ENCODE measurements at regions not wholly inside any gene's neighbourhood (a gene's known extent, or its start where the extent isn't known, plus 50 kb on each side); places are given as distances from the start of the nearest gene placed in this dataset.
"Not testable (repeated sequence)": the region's sequence is repeated elsewhere in the genome, so short reads cannot be mapped to it uniquely, and the experiment has no call there.

- WGBS, 2 donors (ENCODE audit: extremely low coverage in 2 of 2, insufficient read length in 2 of 2, insufficient replicate concordance in 1 of 2): no CpG with 5 or more reads among the region's 3 CpGs
- Histone ChIP-seq H3K4me3 (ENCODE audit: low read length in 2 of 2) (no peak overlapping the region), H4K91ac (ENCODE audit: low read depth, low read length, poor library complexity) (no peak overlapping the region), H3K4me2 (ENCODE audit: insufficient read depth, low read length, poor library complexity, severe bottlenecking) (no peak overlapping the region), H3K14ac (ENCODE audit: low read length) (no peak overlapping the region), H2AK5ac (ENCODE audit: low read depth, low read length) (no peak overlapping the region), H3K27ac (replicated peaks; ENCODE audit: low read length) (no peak overlapping the region), H3K36me3 (replicated peaks in 1 of 2; ENCODE audit: control insufficient read depth in 2 of 2, insufficient read depth in 2 of 2, low read length in 2 of 2) (no peaks in the 10 kb centered on the region), H2BK15ac (ENCODE audit: low read length) (no peak overlapping the region), H3K18ac (ENCODE audit: low read length) (no peak overlapping the region), H3K79me1 (ENCODE audit: low read depth, low read length) (no peaks in the 10 kb centered on the region), H3K4ac (ENCODE audit: low read length) (no peak overlapping the region), H4K8ac (ENCODE audit: low read depth, low read length) (no peak overlapping the region), H3K27me3 (ENCODE audit: control insufficient read depth in 3 of 3, insufficient read depth in 3 of 3, low read depth in 1 of 3, low read length in 3 of 3) (no peaks in the 10 kb centered on the region), H3K9ac (ENCODE audit: low read depth, low read length, poor library complexity) (no peak overlapping the region), H2BK5ac (ENCODE audit: low read length) (no peak overlapping the region), H3K4me1 (ENCODE audit: control insufficient read depth in 2 of 2, insufficient read depth in 1 of 2, low read depth in 1 of 2, low read length in 2 of 2) (no peaks in the 10 kb centered on the region), H3K9me3 (replicated peaks in 1 of 2; ENCODE audit: control insufficient read depth in 2 of 2, insufficient read depth in 1 of 2, low read depth in 1 of 2, low read length in 2 of 2) (no peaks in the 10 kb centered on the region), H3K23ac (ENCODE audit: low read depth, low read length, poor library complexity) (no peak overlapping the region), H2AFZ (ENCODE audit: low read length) (no peak overlapping the region), H2BK12ac (ENCODE audit: low read length) (no peak overlapping the region), H2BK120ac (ENCODE audit: low read depth, low read length) (no peak overlapping the region)
- DNase-seq (ENCODE audit: low spot score): no peak
Measured at GRCh38 chr5:101531026-101531425, 627.9 kb upstream of the ST8SIA4 start.

GRCh38 chr5:101529094-101529493 lies 626.0 kb upstream of the ST8SIA4 start:
- H3K9ac ChIP-seq (ENCODE audit: low read depth, low read length, poor library complexity); H2AK5ac ChIP-seq (ENCODE audit: low read depth, low read length); H3K27ac ChIP-seq (replicated peaks; ENCODE audit: low read length); H2BK5ac ChIP-seq (ENCODE audit: low read length); H3K9me3 ChIP-seq (replicated peaks in 1 of 2; ENCODE audit: control insufficient read depth in 2 of 2, insufficient read depth in 1 of 2, low read depth in 1 of 2, low read length in 2 of 2); H3K4me1 ChIP-seq (ENCODE audit: control insufficient read depth in 2 of 2, insufficient read depth in 1 of 2, low read depth in 1 of 2, low read length in 2 of 2); H3K23ac ChIP-seq (ENCODE audit: low read depth, low read length, poor library complexity); H3K36me3 ChIP-seq (replicated peaks in 1 of 2; ENCODE audit: control insufficient read depth in 2 of 2, insufficient read depth in 2 of 2, low read length in 2 of 2); H3K4me3 ChIP-seq (ENCODE audit: low read length in 2 of 2); H2AFZ ChIP-seq (ENCODE audit: low read length); H3K14ac ChIP-seq (ENCODE audit: low read length); H3K79me1 ChIP-seq (ENCODE audit: low read depth, low read length); H2BK12ac ChIP-seq (ENCODE audit: low read length); H3K4ac ChIP-seq (ENCODE audit: low read length); H4K91ac ChIP-seq (ENCODE audit: low read depth, low read length, poor library complexity); H4K8ac ChIP-seq (ENCODE audit: low read depth, low read length); H2BK120ac ChIP-seq (ENCODE audit: low read depth, low read length); H3K4me2 ChIP-seq (ENCODE audit: insufficient read depth, low read length, poor library complexity, severe bottlenecking); H2BK15ac ChIP-seq (ENCODE audit: low read length); H3K27me3 ChIP-seq (ENCODE audit: control insufficient read depth in 3 of 3, insufficient read depth in 3 of 3, low read depth in 1 of 3, low read length in 3 of 3); H3K18ac ChIP-seq (ENCODE audit: low read length); DNase-seq (ENCODE audit: low spot score): not testable (repeated sequence)
- no CpG with 5 or more reads among the region's 8 CpGs for WGBS, 2 donors (ENCODE audit: extremely low coverage in 2 of 2, insufficient read length in 2 of 2, insufficient replicate concordance in 1 of 2)

GRCh38 chr5:101520417-101520816 lies 617.3 kb upstream of the ST8SIA4 start:
- Histone ChIP-seq H3K4me2 (ENCODE audit: insufficient read depth, low read length, poor library complexity, severe bottlenecking) (no peak overlapping the region), H3K14ac (ENCODE audit: low read length) (no peak overlapping the region), H3K4ac (ENCODE audit: low read length) (no peak overlapping the region), H3K9me3 (replicated peaks in 1 of 2; ENCODE audit: control insufficient read depth in 2 of 2, insufficient read depth in 1 of 2, low read depth in 1 of 2, low read length in 2 of 2) (peaks cover 0 to 4% of the 10 kb centered on the region in 2 donors), H2BK12ac (ENCODE audit: low read length) (no peak overlapping the region), H3K4me3 (ENCODE audit: low read length in 2 of 2) (no peak overlapping the region), H2AFZ (ENCODE audit: low read length) (no peak overlapping the region), H3K4me1 (ENCODE audit: control insufficient read depth in 2 of 2, insufficient read depth in 1 of 2, low read depth in 1 of 2, low read length in 2 of 2) (no peaks in the 10 kb centered on the region), H2BK120ac (ENCODE audit: low read depth, low read length) (no peak overlapping the region), H3K36me3 (replicated peaks in 1 of 2; ENCODE audit: control insufficient read depth in 2 of 2, insufficient read depth in 2 of 2, low read length in 2 of 2) (no peaks in the 10 kb centered on the region), H2AK5ac (ENCODE audit: low read depth, low read length) (no peak overlapping the region), H3K18ac (ENCODE audit: low read length) (no peak overlapping the region), H4K8ac (ENCODE audit: low read depth, low read length) (no peak overlapping the region), H3K27ac (replicated peaks; ENCODE audit: low read length) (no peak overlapping the region), H3K9ac (ENCODE audit: low read depth, low read length, poor library complexity) (no peak overlapping the region), H2BK15ac (ENCODE audit: low read length) (no peak overlapping the region), H3K27me3 (ENCODE audit: control insufficient read depth in 3 of 3, insufficient read depth in 3 of 3, low read depth in 1 of 3, low read length in 3 of 3) (no peaks in the 10 kb centered on the region), H3K79me1 (ENCODE audit: low read depth, low read length) (no peaks in the 10 kb centered on the region), H2BK5ac (ENCODE audit: low read length) (no peak overlapping the region), H4K91ac (ENCODE audit: low read depth, low read length, poor library complexity) (no peak overlapping the region), H3K23ac (ENCODE audit: low read depth, low read length, poor library complexity) (no peak overlapping the region)
- no CpG with 5 or more reads among the region's 2 CpGs for WGBS, 2 donors (ENCODE audit: extremely low coverage in 2 of 2, insufficient read length in 2 of 2, insufficient replicate concordance in 1 of 2)
- DNase-seq (ENCODE audit: low spot score): no peak

- Histone ChIP-seq H3K79me1 (ENCODE audit: low read depth, low read length) (no peaks in the 10 kb centered on the region), H3K9me3 (replicated peaks in 1 of 2; ENCODE audit: control insufficient read depth in 2 of 2, insufficient read depth in 1 of 2, low read depth in 1 of 2, low read length in 2 of 2) (peaks cover 0 to 4% of the 10 kb centered on the region in 2 donors), H3K4me3 (ENCODE audit: low read length in 2 of 2) (no peak overlapping the region), H2BK15ac (ENCODE audit: low read length) (no peak overlapping the region), H3K27ac (replicated peaks; ENCODE audit: low read length) (no peak overlapping the region), H3K14ac (ENCODE audit: low read length) (no peak overlapping the region), H2BK5ac (ENCODE audit: low read length) (no peak overlapping the region), H2AK5ac (ENCODE audit: low read depth, low read length) (no peak overlapping the region), H4K91ac (ENCODE audit: low read depth, low read length, poor library complexity) (no peak overlapping the region), H3K4me2 (ENCODE audit: insufficient read depth, low read length, poor library complexity, severe bottlenecking) (no peak overlapping the region), H4K8ac (ENCODE audit: low read depth, low read length) (no peak overlapping the region), H3K18ac (ENCODE audit: low read length) (no peak overlapping the region), H3K23ac (ENCODE audit: low read depth, low read length, poor library complexity) (no peak overlapping the region), H3K36me3 (replicated peaks in 1 of 2; ENCODE audit: control insufficient read depth in 2 of 2, insufficient read depth in 2 of 2, low read length in 2 of 2) (no peaks in the 10 kb centered on the region), H3K9ac (ENCODE audit: low read depth, low read length, poor library complexity) (no peak overlapping the region), H3K4me1 (ENCODE audit: control insufficient read depth in 2 of 2, insufficient read depth in 1 of 2, low read depth in 1 of 2, low read length in 2 of 2) (no peaks in the 10 kb centered on the region), H3K4ac (ENCODE audit: low read length) (no peak overlapping the region), H2BK120ac (ENCODE audit: low read depth, low read length) (no peak overlapping the region), H2BK12ac (ENCODE audit: low read length) (no peak overlapping the region), H3K27me3 (ENCODE audit: control insufficient read depth in 3 of 3, insufficient read depth in 3 of 3, low read depth in 1 of 3, low read length in 3 of 3) (no peaks in the 10 kb centered on the region), H2AFZ (ENCODE audit: low read length) (no peak overlapping the region)
- DNase-seq (ENCODE audit: low spot score): no peak
- no CpG with 5 or more reads among the region's 2 CpGs for WGBS, 2 donors (ENCODE audit: extremely low coverage in 2 of 2, insufficient read length in 2 of 2, insufficient replicate concordance in 1 of 2)
Measured at GRCh38 chr5:101517795-101518194, 614.7 kb upstream of the ST8SIA4 start.
